ENCODE measurements at regions not wholly inside any gene's neighbourhood (a gene's known extent, or its start where the extent isn't known, plus 50 kb on each side); places are given as distances from the start of the nearest gene placed in this dataset.

DNA sequence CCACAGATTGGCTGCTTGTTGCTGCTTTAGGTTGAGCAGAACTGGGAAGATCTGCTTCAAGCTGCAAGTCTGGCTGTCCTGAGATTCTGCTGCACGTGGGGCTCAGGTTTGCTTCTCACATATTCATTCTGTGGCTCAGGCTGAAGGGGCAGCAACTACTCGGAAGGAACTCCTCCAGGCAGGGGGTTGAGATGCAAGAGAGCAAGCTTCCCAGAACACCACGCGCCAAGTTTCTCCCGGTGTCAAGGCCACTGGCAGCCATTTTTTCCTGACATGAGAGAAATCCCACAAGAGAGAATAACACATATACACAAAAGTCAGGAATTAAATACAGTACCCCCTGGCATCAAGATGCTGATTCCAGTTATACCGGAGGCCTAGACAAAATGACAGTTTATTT is 887.6 kb upstream of the SLC10A2 start:
- TF ChIP-seq, protein P1, sequence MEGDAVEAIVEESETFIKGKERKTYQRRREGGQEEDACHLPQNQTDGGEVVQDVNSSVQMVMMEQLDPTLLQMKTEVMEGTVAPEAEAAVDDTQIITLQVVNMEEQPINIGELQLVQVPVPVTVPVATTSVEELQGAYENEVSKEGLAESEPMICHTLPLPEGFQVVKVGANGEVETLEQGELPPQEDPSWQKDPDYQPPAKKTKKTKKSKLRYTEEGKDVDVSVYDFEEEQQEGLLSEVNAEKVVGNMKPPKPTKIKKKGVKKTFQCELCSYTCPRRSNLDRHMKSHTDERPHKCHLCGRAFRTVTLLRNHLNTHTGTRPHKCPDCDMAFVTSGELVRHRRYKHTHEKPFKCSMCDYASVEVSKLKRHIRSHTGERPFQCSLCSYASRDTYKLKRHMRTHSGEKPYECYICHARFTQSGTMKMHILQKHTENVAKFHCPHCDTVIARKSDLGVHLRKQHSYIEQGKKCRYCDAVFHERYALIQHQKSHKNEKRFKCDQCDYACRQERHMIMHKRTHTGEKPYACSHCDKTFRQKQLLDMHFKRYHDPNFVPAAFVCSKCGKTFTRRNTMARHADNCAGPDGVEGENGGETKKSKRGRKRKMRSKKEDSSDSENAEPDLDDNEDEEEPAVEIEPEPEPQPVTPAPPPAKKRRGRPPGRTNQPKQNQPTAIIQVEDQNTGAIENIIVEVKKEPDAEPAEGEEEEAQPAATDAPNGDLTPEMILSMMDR (IDR thresholded peaks at IDR 0.05), result no peak
- TF ChIP-seq EP300 (IDR thresholded peaks at IDR 0.05) (no peak), POLR2A (IDR thresholded peaks at IDR 0.05) (no peak)
